MG63 (cell line): ENCODE measurements at regions not wholly inside any gene's neighbourhood (a gene's known extent, or its start where the extent isn't known, plus 50 kb on each side); places are given as distances from the start of the nearest gene placed in this dataset.

Experiments used
- DNase-seq: peaks from one replicate; pipeline ENCODE4 v3.0.0-alpha.2; 2020
- H3K27me3 ChIP-seq: fragments of 250-450 bp; sonication (Bioruptor Pico); 2 replicates; pipeline ENCODE4 v1.5.1; 2020; ENCODE audit warnings: mild to moderate bottlenecking, moderate library complexity
- H3K36me3 ChIP-seq: fragments of 250-450 bp; sonication (Bioruptor Pico); 2 replicates; pipeline ENCODE4 v1.5.1; 2020; ENCODE audit warnings: mild to moderate bottlenecking, moderate library complexity
- H3K4me3 ChIP-seq: fragments of 250-450 bp; sonication (Bioruptor Pico); 2 replicates; pipeline ENCODE4 v1.5.1; 2020; ENCODE audit warnings: mild to moderate bottlenecking, moderate library complexity
- H3K9me3 ChIP-seq: fragments of 250-450 bp; sonication (Bioruptor Pico); 2 replicates; pipeline ENCODE4 v1.5.1; 2020; ENCODE audit warnings: mild to moderate bottlenecking, moderate library complexity

DNA sequence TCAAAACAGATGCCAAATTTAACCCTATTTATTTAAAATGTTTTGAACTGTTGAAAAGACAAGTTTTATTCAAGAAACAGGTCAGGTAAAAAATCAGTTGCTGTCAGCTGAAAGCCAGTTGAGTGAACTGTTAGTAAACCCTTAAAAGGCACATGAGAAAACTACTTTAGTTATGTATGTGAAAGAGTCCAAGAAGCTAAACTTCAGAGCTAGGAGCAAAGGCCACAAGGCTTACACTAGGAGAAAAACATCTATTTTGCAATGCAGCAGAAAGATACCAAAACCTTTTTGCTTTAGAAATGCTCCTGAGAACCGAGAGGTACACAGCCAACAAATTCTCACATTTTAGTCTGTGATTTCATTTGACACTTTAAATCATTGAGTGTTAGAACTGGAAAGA is 375.2 kb downstream of the FSCB start:
- Histone ChIP-seq H3K27me3 (no peaks in the 10 kb centered on the region), H3K4me3 (no peak overlapping the region), H3K9me3 (no peaks in the 10 kb centered on the region), H3K36me3 (no peaks in the 10 kb centered on the region)
- DNase-seq, result no peak

DNA sequence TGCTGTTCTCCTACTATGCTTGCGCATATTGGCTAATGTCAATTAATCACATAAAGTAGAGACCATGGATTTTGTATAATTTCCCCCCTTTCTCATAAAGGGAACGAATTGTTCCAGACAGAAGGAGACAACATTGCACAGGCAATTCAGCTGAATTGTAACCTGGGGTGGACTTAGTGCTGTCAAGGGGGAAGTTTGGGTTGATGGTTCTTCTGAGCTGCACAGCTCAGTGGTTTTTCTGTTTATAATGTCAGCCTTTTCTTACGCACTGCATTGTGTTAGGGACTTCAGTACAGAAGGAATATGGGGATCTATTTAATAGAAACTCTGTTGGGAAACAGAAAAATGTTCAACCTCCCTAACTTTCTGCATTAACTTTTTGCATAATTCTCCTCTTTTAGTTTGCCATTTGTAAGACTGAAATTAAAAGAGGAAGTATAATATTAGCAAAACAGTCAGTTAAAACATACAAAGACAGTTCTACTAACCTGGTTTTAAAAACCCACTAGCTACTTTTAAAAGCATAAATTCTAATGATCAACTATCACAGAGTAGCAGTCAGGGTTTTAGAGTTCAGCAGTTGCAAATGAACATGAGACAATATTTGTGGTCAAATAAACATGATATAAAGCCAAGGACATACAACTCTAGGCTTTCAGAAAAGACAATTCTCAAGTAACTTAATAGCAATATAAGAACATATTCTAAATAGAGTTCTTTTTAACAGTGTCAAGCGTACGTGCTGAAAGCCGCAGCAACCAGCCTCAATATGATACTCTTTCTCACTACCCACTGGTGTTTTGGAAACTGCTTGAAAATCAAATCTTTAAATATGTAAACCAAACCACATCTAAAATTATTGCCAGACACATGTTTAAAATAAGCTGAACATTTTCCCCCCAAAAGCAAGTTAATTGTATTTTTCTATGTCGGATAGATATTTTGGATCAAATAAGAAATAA is 393.0 kb downstream of the FSCB start:
- H3K9me3 ChIP-seq, result no peaks in the 10 kb centered on the region
- H3K4me3 ChIP-seq, result no peak overlapping the region
- no peaks in the 10 kb centered on the region for H3K27me3 ChIP-seq
- no peak for DNase-seq
- H3K36me3 ChIP-seq, result no peaks in the 10 kb centered on the region

DNA sequence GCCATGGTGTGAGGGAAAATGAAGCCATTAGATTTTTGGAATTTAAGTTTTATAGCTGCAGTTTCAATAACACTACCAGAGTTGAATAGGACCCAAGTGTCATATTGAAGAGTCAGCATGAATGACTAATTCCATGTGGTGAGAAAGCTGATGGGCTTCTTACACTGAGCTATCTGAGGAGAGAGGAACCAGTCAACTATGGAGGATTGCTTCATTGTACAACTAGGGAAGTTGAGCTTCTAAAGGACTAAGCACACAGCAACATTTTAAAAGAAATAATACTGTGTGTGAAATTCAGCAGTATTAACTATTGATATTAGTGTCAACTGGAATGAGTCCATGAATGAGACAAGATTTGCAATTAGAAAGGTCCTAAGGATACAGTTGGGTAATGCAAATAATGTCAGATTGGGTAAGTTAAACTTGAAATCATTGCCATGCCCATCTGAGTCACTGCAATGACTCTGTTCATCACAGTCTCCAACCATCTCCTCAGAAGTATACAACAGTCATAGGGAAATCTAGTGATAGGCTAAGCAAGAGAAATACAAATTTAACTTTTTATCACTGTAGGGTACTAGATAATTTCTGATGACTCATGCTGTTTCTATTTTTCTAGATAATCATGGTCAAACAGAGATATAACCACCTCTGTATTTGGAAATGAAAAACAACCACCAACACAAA is 394.2 kb downstream of the FSCB start:
- H3K36me3 ChIP-seq, result no peaks in the 10 kb centered on the region
- no peak overlapping the region for H3K4me3 ChIP-seq
- DNase-seq, result no peak
- H3K9me3 ChIP-seq, result no peaks in the 10 kb centered on the region
- H3K27me3 ChIP-seq, result no peaks in the 10 kb centered on the region

DNA sequence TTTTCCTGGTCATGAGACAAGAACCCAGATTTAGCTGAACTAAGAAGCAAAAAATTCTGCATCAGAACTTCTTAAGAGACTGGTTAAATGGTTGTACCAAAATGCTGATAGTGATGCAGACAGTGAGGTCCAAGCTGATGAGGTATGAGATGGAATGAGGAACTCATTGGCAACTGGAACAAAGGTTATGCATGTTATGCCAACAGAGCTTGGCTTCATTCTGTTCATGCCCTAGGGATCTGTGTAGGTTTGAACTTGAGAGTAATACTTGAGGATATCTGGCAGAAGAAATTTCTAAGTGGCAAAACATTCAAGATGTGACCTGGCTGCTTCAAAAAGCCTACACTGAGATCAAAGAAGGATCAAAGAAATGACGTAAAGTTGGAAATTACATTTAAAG is 398.0 kb downstream of the FSCB start:
- no peak for DNase-seq
- H3K4me3 ChIP-seq, result no peak overlapping the region
- no peaks in the 10 kb centered on the region for H3K36me3 ChIP-seq
- H3K9me3 ChIP-seq, result no peaks in the 10 kb centered on the region
- H3K27me3 ChIP-seq, result no peaks in the 10 kb centered on the region

DNA sequence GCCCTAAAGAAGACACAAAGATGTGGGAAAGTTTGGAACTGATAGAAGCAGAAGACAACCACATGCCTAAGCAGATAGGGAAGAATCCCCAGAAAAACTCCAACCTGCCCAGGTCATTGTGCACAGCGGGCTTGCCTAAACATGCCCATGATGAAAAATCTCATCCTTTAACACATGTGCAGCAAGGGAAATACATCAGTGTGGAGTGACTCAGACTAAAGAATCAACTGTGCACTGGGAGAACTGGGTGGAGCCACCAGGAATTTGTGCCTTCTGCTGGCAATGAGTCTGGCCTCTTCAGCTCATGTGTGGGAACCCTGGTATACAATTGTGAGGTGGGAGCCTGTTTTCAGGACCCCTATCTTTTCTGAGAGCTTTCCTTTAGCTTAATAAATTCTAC is 398.5 kb downstream of the FSCB start:
- Histone ChIP-seq H3K9me3 (no peaks in the 10 kb centered on the region), H3K36me3 (no peaks in the 10 kb centered on the region), H3K4me3 (no peak overlapping the region), H3K27me3 (no peaks in the 10 kb centered on the region)
- DNase-seq, result no peak

DNA sequence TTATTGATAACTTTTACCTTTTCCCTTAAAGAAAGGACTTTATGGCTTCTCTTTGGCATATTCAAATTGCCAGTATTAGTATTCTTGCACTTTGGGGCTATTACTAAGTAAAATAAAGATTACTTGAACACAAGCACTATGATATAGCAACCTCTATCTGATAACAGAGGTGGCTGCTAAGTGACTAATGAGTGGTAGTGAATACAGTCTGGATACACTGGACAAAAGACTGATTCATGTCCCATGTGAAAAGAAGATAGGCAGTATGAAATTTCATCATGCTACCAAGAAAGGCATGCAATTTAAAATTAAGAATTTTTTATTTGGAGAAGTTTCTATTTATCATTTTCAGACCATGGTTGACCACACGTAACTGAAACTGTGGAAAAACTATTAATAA is 399.9 kb downstream of the FSCB start:
- no peak for DNase-seq
- Histone ChIP-seq H3K4me3 (no peak overlapping the region), H3K9me3 (no peaks in the 10 kb centered on the region), H3K27me3 (no peaks in the 10 kb centered on the region), H3K36me3 (no peaks in the 10 kb centered on the region)

DNA sequence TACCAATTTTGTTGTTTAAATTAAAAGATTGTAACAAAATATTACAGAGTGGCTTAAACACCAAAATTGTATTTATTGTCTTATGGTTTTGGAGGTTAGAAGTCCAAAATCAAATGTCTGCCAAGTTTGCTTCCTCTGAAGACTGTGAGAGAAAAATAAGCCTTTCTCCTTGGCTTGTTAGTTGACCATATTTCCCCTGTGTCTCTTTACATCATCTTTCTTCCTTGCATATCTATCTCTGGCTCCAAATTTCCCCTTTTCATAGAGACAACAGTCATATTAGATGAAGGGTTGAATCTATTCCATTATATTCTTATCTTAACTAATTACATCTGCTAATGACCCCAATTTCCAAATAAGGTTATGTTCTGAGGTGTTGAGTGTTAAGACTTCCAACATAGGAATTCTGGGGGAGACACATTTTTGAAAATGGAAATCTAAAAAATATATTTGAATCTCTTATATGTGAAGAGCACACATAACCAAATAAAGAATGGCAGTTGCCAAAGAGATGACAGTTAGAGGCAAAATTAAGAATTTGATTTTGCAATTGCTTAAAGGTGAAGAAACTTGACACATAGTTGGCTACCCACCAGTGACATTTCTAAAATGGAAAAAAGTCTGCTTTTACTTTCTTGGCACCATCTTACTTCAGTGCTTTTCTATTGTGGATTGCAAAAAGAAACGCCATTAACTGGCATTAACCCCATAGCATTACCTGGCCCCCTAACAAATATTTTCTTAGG is 407.2 kb downstream of the FSCB start:
- H3K36me3 ChIP-seq, result no peaks in the 10 kb centered on the region
- no peak for DNase-seq

DNA sequence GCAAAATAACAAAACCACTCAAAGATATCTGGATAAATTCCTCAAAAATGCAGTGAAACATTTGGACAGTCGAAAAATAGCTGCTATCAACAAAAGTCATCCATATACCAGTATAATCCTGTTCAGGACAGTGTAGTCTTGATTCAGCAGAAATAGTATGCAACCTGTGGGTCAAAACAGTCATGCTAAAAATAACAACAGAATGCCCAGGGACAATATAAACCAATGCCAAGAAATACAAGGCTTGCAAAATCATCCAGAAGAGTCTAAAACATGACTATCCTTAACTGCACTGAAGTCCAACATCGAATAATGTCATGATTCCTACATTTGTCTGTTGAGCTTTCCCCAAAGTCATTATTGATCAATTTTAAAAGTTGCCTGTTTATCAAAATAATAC is 425.9 kb downstream of the FSCB start:
- Histone ChIP-seq H3K9me3 (no peaks in the 10 kb centered on the region), H3K27me3 (no peaks in the 10 kb centered on the region), H3K36me3 (no peaks in the 10 kb centered on the region), H3K4me3 (no peak overlapping the region)
- DNase-seq, result no peak

More for the DNA sequence above, 407.2 kb downstream of the FSCB start:
- H3K4me3 ChIP-seq, result no peak overlapping the region
- no peaks in the 10 kb centered on the region for H3K27me3 ChIP-seq
- H3K9me3 ChIP-seq, result no peaks in the 10 kb centered on the region

DNA sequence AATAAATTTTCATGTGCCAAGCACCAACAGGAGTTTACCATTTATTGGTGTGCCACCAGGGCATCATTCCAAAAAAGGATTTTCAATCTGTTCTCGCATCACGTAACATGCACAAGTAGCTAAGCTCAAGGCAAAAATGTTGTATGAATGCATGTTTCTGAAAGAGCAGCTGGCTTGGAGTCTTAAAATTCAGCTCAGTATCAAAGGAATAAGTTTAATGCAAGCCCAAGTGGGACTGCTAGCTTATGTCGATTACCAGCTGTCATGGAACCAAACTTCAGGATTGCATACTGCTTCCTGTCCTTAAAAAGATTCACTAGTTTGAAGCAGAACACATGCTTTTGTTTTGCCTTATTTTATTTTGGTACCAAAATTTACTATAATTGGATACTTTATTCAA is 437.0 kb downstream of the FSCB start:
- Histone ChIP-seq H3K36me3 (no peaks in the 10 kb centered on the region), H3K4me3 (no peak overlapping the region)
- no peak for DNase-seq

DNA sequence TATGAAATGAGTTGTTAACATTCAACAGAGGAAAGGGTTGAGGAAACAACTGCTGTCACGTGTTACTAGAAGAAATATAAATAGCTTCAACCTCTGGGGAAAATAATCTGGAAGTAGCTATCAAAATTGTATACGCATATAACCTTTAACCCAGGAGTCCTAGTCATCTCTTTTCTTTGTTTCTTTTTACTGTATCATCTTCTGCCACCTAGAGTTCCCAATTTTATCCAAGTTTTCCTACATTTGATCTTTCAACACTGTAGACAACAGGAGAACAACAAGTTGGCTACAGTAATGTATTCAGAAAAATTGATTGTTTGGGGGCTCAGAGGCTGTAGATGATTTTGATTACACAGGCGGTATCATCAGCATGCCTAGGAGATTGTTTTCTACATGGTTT is 453.7 kb downstream of the FSCB start:
- H3K36me3 ChIP-seq, result no peaks in the 10 kb centered on the region
- H3K9me3 ChIP-seq, result no peaks in the 10 kb centered on the region
- no peak overlapping the region for H3K4me3 ChIP-seq
- H3K27me3 ChIP-seq, result no peaks in the 10 kb centered on the region
- no peak for DNase-seq

More for the DNA sequence above, 437.0 kb downstream of the FSCB start:
- Histone ChIP-seq H3K9me3 (no peaks in the 10 kb centered on the region), H3K27me3 (no peaks in the 10 kb centered on the region)

DNA sequence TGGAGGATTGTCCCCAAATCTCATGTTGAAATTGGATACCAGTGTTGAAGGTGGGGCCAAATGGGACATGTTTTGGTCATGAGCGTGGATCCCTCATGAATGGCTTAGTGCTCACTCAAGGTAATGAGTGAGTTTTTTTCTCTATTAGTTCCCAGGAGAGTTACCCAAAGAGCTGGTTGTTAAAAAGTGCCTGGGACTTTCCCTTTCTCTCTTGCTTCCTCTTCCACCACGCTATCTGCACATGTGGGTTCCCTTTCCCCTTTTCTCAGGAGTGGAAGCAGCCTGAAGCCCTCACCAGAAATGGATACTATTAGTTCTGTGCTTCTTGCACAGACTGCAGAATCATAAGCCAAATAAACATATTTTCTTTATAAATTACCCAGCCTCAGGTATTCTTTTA is 465.4 kb downstream of the FSCB start:
- Histone ChIP-seq H3K4me3 (no peak overlapping the region), H3K9me3 (no peaks in the 10 kb centered on the region), H3K27me3 (no peaks in the 10 kb centered on the region), H3K36me3 (no peaks in the 10 kb centered on the region)
- no peak for DNase-seq

DNA sequence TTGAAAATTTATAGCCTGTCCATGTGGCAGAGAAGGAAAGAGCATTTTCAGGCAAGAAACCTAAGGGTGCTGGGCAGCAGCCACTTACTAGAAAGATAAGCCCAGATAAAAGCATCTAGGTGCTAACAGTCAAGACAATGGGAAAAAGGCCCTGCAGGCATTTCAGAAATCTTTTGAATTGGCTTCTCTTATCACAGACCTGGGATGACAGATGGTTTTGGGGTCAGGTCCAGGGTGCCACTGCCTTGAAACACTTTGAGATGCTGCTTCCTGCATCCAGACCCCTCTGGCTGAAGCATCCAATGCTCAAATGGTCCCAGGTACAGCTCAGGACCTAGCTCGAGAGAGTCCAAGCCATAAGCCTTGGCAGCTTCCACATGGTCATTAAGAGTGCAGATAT is 466.5 kb downstream of the FSCB start:
- Histone ChIP-seq H3K36me3 (no peaks in the 10 kb centered on the region), H3K4me3 (no peak overlapping the region), H3K9me3 (no peaks in the 10 kb centered on the region), H3K27me3 (no peaks in the 10 kb centered on the region)
- DNase-seq, result no peak

DNA sequence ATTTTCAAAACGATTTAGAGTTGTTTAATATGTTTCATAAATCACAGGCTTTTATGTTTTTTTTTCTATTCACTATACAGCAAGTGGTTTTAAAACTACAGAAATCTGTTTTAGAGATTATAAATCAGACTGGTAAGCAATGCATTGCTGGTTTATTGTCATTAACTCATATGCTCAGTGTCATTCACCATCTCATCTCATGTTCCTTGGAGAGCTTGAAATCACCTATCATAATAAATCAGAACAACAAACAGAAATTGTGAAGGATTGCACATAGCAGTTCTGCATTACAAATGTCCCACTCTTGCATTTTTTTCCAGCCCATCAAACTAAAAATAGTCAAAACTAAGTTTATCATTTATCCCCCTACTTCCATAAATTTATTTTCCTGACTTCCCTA is 470.8 kb downstream of the FSCB start:
- H3K27me3 ChIP-seq, result no peaks in the 10 kb centered on the region
- DNase-seq, result no peak
- H3K9me3 ChIP-seq, result no peaks in the 10 kb centered on the region
- no peaks in the 10 kb centered on the region for H3K36me3 ChIP-seq
- H3K4me3 ChIP-seq, result no peak overlapping the region

DNA sequence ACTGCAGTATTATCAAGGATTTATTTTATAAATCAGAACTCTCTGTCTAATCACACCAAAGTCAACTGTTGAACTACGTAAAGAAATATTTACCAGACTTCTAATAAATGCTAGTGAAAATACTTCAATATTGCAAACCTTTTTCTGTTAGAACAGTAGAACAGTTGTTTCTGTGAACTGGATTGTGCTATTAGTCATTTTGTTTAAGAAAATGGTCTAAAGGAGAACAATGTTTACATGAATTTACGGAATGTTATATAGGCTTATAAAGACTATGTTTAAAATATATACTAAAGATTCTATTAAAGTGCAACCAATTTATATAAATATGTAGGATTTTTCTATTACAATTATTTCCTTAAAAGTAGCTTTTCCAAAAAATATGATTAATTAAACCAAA is 471.4 kb downstream of the FSCB start:
- Histone ChIP-seq H3K4me3 (no peak overlapping the region), H3K27me3 (no peaks in the 10 kb centered on the region), H3K36me3 (no peaks in the 10 kb centered on the region), H3K9me3 (no peaks in the 10 kb centered on the region)
- DNase-seq, result no peak

DNA sequence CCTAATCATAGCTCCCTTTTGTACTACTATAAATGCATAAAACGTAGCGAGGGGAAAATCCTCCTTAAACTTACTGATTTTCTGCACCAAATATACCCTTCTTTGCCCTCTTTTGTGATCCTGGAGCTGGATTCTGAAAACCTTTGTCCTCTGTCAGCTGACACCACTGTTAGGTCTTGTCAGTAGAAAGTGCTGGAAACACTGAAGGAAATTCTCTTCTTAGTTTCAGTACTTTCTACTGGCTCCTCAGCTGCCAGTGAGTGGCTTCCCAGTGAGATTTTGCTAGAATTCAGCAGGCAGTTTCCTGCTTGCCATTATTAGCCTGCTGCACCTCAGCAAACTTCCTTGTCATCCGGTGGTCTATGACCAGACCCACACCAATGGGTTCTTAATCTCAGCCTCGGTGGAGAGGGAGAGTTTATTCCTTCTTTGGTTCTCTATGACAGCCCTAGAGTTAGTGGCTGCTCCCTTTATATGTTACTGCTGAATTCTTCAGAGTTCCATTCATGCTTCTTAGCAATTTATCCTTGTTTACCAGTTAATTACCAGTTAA is 476.2 kb downstream of the FSCB start:
- no peaks in the 10 kb centered on the region for H3K27me3 ChIP-seq
- H3K36me3 ChIP-seq, result no peaks in the 10 kb centered on the region
- no peak for DNase-seq
- no peak overlapping the region for H3K4me3 ChIP-seq
- no peaks in the 10 kb centered on the region for H3K9me3 ChIP-seq

DNA sequence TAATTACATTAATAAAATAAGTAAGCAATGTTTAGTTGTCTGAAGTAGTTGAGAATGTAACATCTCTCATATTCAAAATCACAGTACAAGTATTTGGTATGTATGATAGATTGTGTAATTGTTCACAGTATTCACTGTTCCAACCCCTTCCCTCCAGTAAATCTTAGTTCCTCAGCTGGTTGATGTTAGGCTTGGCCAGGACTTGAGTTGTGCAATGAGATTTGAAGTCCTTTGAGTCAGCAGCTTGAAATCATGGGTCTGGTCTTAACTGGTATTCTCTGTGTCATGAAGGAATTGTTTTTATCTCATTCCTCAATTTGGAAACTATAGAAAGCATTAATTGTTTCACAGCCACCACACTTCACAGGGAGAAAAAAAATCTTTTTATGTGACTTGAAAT is 477.1 kb downstream of the FSCB start:
- no peak overlapping the region for H3K4me3 ChIP-seq
- peak; percentile 1 for DNase-seq

DNA sequence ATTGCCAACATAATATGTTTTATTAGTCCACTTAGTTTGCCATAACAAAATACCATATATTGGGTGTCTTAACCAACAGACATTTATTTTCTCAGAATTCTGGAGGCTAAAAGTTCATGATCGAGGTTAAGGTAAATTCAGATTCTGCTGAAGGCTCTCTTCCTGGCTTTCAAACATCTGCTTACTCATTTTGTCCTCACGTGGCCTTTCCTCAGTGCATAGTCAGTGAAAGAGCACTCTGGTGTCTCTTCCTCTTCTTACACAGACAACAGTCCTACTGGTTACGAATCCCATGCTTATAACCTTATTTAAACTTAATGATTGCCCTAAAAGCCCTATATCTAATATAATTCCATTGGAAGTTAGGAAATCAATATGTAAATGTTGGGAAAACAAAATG is 479.7 kb downstream of the FSCB start:
- Histone ChIP-seq H3K4me3 (no peak overlapping the region), H3K27me3 (no peaks in the 10 kb centered on the region), H3K36me3 (no peaks in the 10 kb centered on the region), H3K9me3 (no peaks in the 10 kb centered on the region)
- DNase-seq, result no peak

More for the DNA sequence above, 477.1 kb downstream of the FSCB start:
- no peaks in the 10 kb centered on the region for H3K27me3 ChIP-seq
- no peaks in the 10 kb centered on the region for H3K36me3 ChIP-seq
- no peaks in the 10 kb centered on the region for H3K9me3 ChIP-seq
